ENCODE measurements at regions not wholly inside any gene's neighbourhood (a gene's known extent, or its start where the extent isn't known, plus 50 kb on each side); places are given as distances from the start of the nearest gene placed in this dataset.

GRCh38 chr1:181936269-181936668 is 125.2 kb downstream of the ZNF648 start:
- TF ChIP-seq POLR2A (IDR thresholded peaks at IDR 0.05; ENCODE audit: low read depth, low read length), result no peak
- TF ChIP-seq POLR2AphosphoS5 (IDR thresholded peaks at IDR 0.05; ENCODE audit: low read depth, low read length), result no peak
